NCI-H460 (cell line): ENCODE measurements at regions not wholly inside any gene's neighbourhood (a gene's known extent, or its start where the extent isn't known, plus 50 kb on each side); places are given as distances from the start of the nearest gene placed in this dataset.
"Not testable (repeated sequence)": the region's sequence is repeated elsewhere in the genome, so short reads cannot be mapped to it uniquely, and the experiment has no call there.

Experiments
- DNase-seq: peaks from one replicate; pipeline ENCODE4 v3.0.0-alpha.2; 2016; ENCODE audit warnings: low read depth; ENCODE audit errors: extremely low read depth

GRCh38 chr13:22941495-22941894, 239.3 kb upstream of the SGCG start:
- DNase-seq, result not testable (repeated sequence)

DNA sequence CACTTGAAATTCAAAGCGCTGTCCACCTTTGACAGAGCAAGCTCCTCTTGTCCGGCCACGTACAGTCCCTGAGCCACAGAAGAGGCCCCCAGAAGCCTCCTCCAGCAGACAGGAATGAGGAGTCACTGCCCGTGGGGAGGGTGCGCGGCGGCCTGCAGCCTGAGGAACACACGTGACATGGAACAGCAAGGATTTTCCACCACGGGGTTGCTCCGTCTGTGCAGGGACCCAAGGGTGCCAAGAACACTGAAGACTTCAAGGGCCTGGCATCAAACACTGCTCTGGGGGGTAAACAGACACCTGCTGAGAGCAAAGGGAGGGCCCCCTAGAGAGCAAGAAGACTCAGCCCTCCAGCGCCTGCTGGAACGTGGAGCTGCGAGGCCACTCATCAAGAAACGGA, 237.9 kb upstream of the SGCG start:
- not testable (repeated sequence) for DNase-seq

GRCh38 chr13:22944378-22944777, 236.4 kb upstream of the SGCG start:
- DNase-seq, result no peak

DNA sequence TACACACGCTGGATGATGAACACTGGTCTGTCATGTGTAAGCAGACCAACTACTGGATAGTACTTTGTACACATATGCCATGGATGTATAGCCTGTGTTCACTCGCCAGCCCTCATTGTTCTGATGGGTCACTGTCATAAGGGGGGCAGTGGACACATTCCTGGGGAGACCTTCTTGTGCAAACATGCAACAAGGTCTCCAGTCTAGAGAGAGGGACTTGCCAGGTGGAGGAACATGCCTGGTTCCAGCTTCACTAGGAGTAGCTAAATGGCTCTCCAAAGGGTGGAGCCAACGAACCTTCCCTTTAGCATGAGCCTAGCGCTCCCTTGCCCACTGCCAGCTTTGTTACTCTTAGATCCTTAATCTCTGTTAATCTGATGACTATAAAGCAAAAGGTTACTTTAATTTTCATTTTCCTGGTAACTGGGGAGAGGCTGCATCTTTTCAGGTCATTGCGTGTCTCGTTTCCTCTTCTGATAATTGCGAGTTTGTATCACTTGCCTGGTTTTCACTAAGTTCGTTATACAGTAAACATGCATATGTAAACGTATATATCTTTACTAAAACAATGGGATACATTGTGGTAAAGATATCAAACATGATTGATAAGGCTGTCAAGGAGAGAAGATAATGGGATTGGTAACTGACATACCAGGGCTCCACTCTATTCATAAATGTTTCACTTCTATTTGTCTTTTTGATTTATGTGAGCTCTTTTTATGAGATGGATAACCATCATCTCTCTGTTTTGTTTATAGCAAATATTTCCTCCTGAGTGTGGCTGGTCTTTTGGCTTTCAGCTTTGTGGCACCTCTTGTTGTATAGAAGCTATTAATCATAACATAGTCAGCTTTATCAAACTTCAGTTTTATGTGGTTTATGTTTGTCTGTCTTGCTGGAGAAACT, 235.2 kb upstream of the SGCG start:
- no peak for DNase-seq

GRCh38 chr13:22948421-22948820, 232.4 kb upstream of the SGCG start:
- DNase-seq, result no peak

DNA sequence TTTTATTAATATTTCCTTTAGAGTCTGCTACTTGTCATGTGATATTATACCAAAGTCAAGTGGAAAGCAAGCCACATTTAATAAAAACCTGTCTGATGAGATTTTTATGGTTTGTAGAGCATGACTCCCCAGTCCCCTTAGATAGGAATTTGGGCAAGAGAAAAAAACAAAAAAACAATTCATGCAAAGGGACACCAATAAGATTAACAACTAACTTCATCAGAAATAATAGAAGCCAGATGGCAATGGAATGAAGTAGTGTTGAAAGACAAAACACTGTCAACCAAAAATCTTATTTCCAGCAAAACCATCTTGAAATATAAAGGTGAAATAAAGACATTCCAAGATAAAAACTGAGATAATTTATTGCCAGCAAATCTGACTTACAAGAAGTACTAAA, 228.8 kb upstream of the SGCG start:
- not testable (repeated sequence) for DNase-seq

- DNase-seq, result not testable (repeated sequence)
Measured at GRCh38 chr13:22955147-22955546, 225.6 kb upstream of the SGCG start.

DNA sequence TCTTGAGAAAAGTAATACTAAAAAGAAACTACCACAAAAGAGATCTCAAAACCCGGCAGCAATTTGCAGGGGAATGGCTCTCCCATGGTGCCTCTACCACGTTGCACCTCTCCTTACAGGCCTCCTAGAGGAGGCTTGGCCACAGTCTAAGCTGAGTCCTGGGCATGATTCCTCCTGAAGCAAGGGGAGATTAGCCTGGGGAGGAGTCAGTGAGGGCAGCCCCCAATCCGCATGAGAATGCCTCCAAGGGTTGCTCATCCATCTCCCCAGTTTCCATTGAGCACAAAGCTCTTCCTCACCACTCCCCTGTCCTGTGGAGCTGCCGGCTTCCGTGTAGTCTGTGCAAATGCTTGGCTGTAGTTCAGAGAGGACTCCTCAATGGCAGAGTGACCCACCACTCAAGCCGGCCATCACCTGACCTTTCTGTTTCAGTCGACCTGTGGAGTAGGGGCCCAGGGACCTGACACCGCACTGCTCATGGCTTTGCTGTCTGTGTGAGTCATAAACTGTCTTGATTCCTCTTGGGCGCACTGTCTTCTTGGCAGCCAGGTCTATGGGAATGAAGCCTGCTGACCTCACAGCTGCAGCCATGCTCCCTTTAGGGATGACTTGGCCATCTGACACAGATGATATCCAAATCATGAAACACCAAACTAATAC, 224.2 kb upstream of the SGCG start:
- DNase-seq, result not testable (repeated sequence)

- DNase-seq, result not testable (repeated sequence)
Measured at GRCh38 chr13:22959859-22960258, 220.9 kb upstream of the SGCG start.

GRCh38 chr13:22960827-22961226, 220.0 kb upstream of the SGCG start:
- DNase-seq, result no peak

GRCh38 chr13:22961342-22961741, 219.4 kb upstream of the SGCG start:
- not testable (repeated sequence) for DNase-seq

GRCh38 chr13:22961835-22962537, 218.8 kb upstream of the SGCG start:
- no peak for DNase-seq

DNA sequence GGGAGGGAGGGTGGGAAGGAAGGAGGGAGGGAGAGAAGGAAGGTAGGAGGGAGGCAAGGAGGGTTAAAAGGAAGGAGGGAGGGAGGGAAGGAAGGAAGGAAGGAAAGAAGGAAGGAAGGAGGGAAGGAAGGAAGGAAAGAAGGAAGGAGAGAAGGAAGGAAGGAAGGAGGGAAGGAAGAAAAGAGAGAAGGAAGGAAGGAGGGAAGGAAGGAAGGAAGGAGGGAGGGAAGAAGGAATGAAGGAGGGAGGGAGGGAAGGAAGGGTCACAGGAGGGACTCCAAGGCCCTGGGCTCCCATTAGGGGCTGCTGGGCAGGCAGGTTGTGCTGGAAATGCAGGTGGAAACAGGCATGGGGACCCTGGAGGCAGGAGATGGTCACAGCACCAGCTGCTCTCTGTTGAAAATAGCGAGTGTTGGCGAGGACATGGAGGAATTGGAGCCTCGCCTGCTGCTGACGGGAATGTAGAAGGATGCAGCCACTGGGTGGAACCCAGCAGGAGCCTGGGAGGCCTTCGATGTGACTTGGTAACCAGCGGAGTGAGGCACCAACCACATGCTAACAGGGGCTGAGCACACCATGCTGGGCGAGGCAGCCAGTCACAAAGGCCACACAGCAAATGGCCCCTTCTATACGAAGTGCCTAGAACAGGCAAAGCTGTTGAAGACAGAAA, 217.3 kb upstream of the SGCG start:
- DNase-seq, result not testable (repeated sequence)

GRCh38 chr13:22964245-22964966, 216.4 kb upstream of the SGCG start:
- DNase-seq, result no peak

DNA sequence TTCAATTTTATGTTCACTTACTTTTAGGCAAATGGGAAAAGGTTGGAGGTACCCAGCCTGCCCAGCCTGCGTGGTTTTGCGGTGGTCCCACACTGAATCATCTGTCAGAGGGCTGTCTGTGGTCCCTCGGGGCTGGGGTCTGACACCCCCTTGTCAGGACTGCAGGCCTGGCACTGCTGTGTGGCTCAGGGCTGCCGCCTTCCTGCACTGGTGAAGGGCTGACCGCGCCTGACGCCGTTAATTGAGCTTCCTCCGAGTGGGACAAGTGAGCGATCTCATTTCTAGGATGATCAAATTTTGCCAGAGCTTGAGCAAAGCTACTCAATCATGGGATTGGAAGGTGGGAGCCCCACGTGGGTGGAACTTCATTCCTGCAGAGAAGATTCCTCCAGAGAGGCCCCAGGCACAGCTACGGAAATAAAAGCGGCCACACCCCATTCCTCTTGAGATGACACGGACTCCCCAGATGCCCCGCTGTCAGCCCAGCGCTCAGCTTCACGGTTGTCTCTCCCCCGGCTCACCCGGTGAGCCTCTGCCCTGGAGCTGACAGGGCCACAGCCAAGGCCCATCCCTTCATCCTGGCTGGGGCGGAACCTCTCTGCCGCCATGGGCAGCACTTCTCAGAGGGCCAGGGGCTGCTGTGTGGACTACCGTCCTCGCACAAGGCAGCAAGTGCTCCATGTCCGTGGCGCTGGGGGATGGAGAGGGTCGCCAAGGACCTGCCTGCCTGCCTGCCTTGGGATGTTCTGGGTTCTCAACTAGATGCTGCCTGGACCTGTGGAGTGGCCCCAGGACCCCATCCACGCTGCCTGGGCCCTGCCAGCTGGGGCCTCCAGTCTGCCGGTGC, 215.5 kb upstream of the SGCG start:
- DNase-seq, result not testable (repeated sequence)

- not testable (repeated sequence) for DNase-seq
Measured at GRCh38 chr13:22965858-22966239, 214.9 kb upstream of the SGCG start.

DNA sequence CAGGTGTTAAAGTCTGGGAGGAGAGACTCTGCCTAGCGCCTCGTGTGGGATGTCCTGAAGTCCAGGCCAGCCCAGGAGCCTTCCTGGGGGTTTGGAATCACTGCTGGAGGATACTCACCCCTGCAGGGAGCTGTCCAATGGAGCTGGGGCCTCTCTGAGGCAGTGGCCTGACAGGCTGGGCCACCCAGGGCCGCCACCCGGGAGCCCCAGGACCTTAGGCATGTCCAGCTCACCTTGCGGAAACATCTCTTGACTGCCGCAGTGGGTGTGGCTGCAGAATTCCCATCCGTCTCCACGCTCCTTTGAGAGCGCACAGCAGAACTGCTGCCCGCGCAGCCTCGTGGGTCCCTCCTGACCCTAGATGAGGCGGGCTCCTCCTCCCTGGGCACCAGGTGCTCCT, 214.0 kb upstream of the SGCG start:
- DNase-seq, result not testable (repeated sequence)

DNA sequence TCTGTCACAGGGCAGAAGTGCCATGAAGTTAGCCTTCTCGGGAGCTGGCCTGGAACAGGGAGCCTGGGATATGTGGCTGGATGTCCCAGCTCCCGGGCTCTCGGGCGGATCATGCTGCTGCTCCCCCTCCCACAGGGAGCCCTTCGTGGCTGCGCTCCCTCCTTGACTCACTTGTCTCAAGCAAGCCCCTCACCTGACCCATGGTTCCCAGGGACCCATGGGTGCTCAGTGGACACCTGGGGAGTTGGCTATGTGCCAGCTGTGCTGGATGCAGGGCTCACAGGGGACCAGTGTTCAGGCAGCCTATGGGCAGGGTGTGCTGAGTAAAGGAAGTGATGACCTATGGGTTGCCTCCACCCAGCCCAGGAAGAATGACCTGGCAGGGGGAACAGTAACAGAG, 213.1 kb upstream of the SGCG start:
- DNase-seq, result no peak

DNA sequence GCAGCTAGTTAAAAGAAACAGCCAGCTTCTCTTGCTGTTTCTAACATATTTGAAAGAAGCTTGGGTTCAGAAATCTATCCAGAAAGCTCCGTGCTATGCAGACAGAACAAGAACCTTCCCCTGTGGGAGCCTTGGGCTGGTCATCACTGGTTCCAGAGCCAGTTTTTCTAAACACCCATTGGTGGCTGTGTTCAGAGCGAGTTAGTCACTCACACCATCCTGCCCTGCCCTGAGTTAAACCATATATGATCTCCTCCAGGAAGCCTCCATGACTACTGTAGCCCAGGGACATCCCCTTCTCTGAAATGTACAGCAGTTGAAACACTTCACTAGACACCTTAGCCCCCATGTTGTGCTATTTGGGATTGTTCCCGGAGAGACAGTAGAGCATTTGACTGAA, 200.8 kb upstream of the SGCG start:
- no peak for DNase-seq
